Endodermal cell (in vitro differentiated cells): ENCODE measurements at regions not wholly inside any gene's neighbourhood (a gene's known extent, or its start where the extent isn't known, plus 50 kb on each side); places are given as distances from the start of the nearest gene placed in this dataset.

Experiments used
- DNase-seq: peaks from one replicate; pipeline ENCODE4 v3.0.0-alpha.2; 2017
- H3K27ac ChIP-seq: 2 replicates; pipeline ENCODE4 v1.5.1; 2013; ENCODE audit warnings: mild to moderate bottlenecking, low read depth, low read length, moderate library complexity
- H3K27me3 ChIP-seq: 2 replicates; pipeline ENCODE4 v1.6.1; 2013; ENCODE audit warnings: mild to moderate bottlenecking, low read length, moderate library complexity; ENCODE audit not compliant: insufficient read depth, control insufficient read depth, poor library complexity, severe bottlenecking
- H3K36me3 ChIP-seq: 2 replicates; pipeline ENCODE4 v1.7.0; 2013; ENCODE audit warnings: mild to moderate bottlenecking, low read length, moderate library complexity; ENCODE audit not compliant: control insufficient read depth, insufficient read depth
- H3K4me1 ChIP-seq: one replicate; pipeline ENCODE4 v1.7.0; 2013; ENCODE audit warnings: low read length; ENCODE audit not compliant: control insufficient read depth, insufficient read depth
- H3K4me3 ChIP-seq: 2 replicates; pipeline ENCODE4 v1.5.1; 2013; ENCODE audit warnings: mild to moderate bottlenecking, low read length, moderate library complexity
- H3K9ac ChIP-seq: 2 replicates; pipeline ENCODE4 v1.6.1; 2013; ENCODE audit warnings: mild to moderate bottlenecking, low read length, moderate library complexity; ENCODE audit not compliant: poor library complexity, severe bottlenecking; ENCODE audit errors: extremely low read depth
- H3K9me3 ChIP-seq: 2 replicates; pipeline ENCODE4 v1.6.1; 2013; ENCODE audit warnings: mild to moderate bottlenecking, low read length, moderate library complexity; ENCODE audit not compliant: control insufficient read depth
- H3K27ac Mint-ChIP-seq: 2 replicates; pipeline ENCODE4 v1.8.0; 2020; ENCODE audit warnings: mixed read lengths
- H3K27me3 Mint-ChIP-seq: 2 replicates; pipeline ENCODE4 v1.8.0; 2021; ENCODE audit warnings: mild to moderate bottlenecking, mixed read lengths; ENCODE audit not compliant: insufficient read depth
- H3K36me3 Mint-ChIP-seq: 2 replicates; pipeline ENCODE4 v1.8.0; 2020; ENCODE audit warnings: low read depth, mixed read lengths
- H3K4me1 Mint-ChIP-seq: 2 replicates; pipeline ENCODE4 v1.8.0; 2020; ENCODE audit warnings: mixed read lengths
- H3K4me3 Mint-ChIP-seq: 2 replicates; pipeline ENCODE4 v1.8.0; 2020; ENCODE audit warnings: mild to moderate bottlenecking, moderate library complexity, mixed read lengths
- H3K9me3 Mint-ChIP-seq: 2 replicates; pipeline ENCODE4 v1.8.0; 2020; ENCODE audit warnings: mild to moderate bottlenecking, mixed read lengths
- WGBS, 2 experiments: methylation state at CpG; one replicate each; pipeline versions ENCODE4 v1.1.5 to v1.1.7; 2013; ENCODE audit warnings: missing lambda C conversion rate in 2 of 2, mixed read lengths in 1 of 2; ENCODE audit not compliant: insufficient coverage in 1 of 2, insufficient read length in 1 of 2; 5-methylcytosine and 5-hydroxymethylcytosine counted together
- TF ChIP-seq, protein P1 (sequence below): fragments of 200-600 bp; sonication (generic); conservative IDR thresholded peaks from 2 replicates; pipeline ENCODE4 v1.5.0; 2021; ENCODE audit warnings: antibody characterized with exemption, mild to moderate bottlenecking

DNA sequence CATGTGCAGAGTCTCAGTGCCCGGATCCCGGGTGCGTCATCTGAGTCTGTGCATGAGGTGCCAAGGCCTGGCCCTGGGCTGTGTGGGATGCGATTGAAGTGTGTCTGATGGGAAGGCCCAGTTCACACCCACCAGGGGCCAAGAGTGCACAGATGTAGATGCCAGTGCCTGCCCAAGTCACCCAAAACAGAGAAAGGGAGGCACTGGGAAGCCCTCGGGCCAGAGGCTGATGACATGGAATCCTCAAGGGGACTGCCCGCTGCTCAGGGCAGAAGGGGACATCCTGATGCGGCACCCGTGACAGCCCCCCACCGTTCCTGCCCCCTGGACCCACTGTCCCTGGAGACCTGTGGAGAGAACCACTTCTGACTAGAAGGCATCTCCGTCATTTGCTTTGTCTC, 72.2 kb upstream of the ZNF479 start:
- no peaks in the 10 kb centered on the region for H3K27me3 ChIP-seq
- no peaks in the 10 kb centered on the region for H3K4me1 Mint-ChIP-seq
- no peak overlapping the region for H3K9ac ChIP-seq
- H3K9me3 Mint-ChIP-seq = peaks cover 92% of the 10 kb centered on the region
- H3K27ac ChIP-seq = no peak overlapping the region
- WGBS, 2 experiments = 80 to 84% methylated on average over 2 to 10 of the region's 10 CpGs
- no peak for DNase-seq
- no peak overlapping the region for H3K4me3 Mint-ChIP-seq
- no peaks in the 10 kb centered on the region for H3K36me3 ChIP-seq
- no peak overlapping the region for H3K27ac Mint-ChIP-seq
- H3K9me3 ChIP-seq = peaks cover 50% of the 10 kb centered on the region
- H3K4me3 ChIP-seq = no peak overlapping the region
- no peaks in the 10 kb centered on the region for H3K27me3 Mint-ChIP-seq
- TF ChIP-seq, protein P1, sequence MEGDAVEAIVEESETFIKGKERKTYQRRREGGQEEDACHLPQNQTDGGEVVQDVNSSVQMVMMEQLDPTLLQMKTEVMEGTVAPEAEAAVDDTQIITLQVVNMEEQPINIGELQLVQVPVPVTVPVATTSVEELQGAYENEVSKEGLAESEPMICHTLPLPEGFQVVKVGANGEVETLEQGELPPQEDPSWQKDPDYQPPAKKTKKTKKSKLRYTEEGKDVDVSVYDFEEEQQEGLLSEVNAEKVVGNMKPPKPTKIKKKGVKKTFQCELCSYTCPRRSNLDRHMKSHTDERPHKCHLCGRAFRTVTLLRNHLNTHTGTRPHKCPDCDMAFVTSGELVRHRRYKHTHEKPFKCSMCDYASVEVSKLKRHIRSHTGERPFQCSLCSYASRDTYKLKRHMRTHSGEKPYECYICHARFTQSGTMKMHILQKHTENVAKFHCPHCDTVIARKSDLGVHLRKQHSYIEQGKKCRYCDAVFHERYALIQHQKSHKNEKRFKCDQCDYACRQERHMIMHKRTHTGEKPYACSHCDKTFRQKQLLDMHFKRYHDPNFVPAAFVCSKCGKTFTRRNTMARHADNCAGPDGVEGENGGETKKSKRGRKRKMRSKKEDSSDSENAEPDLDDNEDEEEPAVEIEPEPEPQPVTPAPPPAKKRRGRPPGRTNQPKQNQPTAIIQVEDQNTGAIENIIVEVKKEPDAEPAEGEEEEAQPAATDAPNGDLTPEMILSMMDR = no peak
- no peaks in the 10 kb centered on the region for H3K4me1 ChIP-seq
- no peaks in the 10 kb centered on the region for H3K36me3 Mint-ChIP-seq

DNA sequence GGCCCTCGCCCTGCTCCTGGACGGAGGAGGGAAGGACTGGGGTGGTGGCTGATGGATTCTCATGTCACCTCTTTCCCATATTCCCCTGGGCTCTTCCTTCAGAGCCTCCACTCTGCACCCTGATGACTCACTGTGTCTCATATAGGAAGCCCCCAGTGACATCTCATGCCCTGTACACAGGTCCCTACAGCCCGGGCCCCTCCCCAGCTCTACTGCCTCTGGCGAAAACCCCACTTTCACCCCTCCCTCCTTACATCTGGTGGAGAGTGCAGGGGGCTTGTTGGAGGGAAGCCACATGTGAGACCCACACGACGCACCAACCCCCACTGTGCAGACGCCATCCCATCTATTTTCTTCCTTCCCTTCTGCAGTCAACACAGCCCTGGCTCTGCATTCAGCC, 72.8 kb upstream of the ZNF479 start:
- no peaks in the 10 kb centered on the region for H3K36me3 Mint-ChIP-seq
- H3K9me3 ChIP-seq = peaks cover 50% of the 10 kb centered on the region
- no peak overlapping the region for H3K4me3 Mint-ChIP-seq

DNA sequence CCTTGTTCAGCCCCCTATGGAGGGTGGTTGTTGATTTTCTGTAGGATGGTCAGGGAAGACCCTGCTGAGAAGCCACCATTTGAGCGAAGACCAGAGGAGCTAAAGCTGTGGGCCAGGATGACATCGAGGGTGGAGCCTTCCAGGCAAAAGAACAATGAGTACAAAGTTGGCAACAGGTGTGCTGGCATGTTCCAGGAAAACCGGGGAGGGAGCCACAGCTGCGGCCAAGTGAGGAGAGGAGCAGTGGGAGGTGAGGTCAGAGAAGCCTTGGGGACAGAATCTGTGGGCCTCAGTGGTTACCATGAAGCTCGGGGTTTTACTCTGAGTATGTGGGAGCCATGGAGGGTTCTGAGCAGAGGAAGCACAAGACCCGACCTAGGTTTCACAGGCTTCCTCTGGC, 75.6 kb upstream of the ZNF479 start:
- TF ChIP-seq, protein P1 = no peak
- no peak overlapping the region for H3K4me3 ChIP-seq
- no peaks in the 10 kb centered on the region for H3K27me3 ChIP-seq
- H3K36me3 ChIP-seq = no peaks in the 10 kb centered on the region
- no peak overlapping the region for H3K9ac ChIP-seq
- H3K27ac ChIP-seq = no peak overlapping the region
- H3K27me3 Mint-ChIP-seq = no peaks in the 10 kb centered on the region
- 69 to 73% methylated on average over 5 to 6 of the region's 6 CpGs for WGBS, 2 experiments
- H3K36me3 Mint-ChIP-seq = no peaks in the 10 kb centered on the region
- no peak overlapping the region for H3K27ac Mint-ChIP-seq
- H3K4me1 Mint-ChIP-seq = no peaks in the 10 kb centered on the region
- H3K9me3 ChIP-seq = peaks cover 43% of the 10 kb centered on the region
- no peak for DNase-seq
- peaks cover 94% of the 10 kb centered on the region for H3K9me3 Mint-ChIP-seq
- no peak overlapping the region for H3K4me3 Mint-ChIP-seq
- no peaks in the 10 kb centered on the region for H3K4me1 ChIP-seq

More for the DNA sequence above, 72.8 kb upstream of the ZNF479 start:
- Histone ChIP-seq H3K4me3 (no peak overlapping the region), H3K4me1 (no peaks in the 10 kb centered on the region), H3K36me3 (no peaks in the 10 kb centered on the region), H3K27me3 (no peaks in the 10 kb centered on the region), H3K27ac (no peak overlapping the region), H3K9ac (no peak overlapping the region)
- TF ChIP-seq, protein P1 = no peak
- Mint-ChIP-seq H3K27me3 (no peaks in the 10 kb centered on the region), H3K9me3 (peaks cover 93% of the 10 kb centered on the region), H3K27ac (no peak overlapping the region), H3K4me1 (no peaks in the 10 kb centered on the region)
- WGBS, 2 experiments = 91% methylated on average over 7 of the region's 7 CpGs; no CpG with 5 or more reads in 1 of the 2 experiments
- no peak for DNase-seq
